ENCODE measurements at regions not wholly inside any gene's neighbourhood (a gene's known extent, or its start where the extent isn't known, plus 50 kb on each side); places are given as distances from the start of the nearest gene placed in this dataset.
"Not testable (repeated sequence)": the region's sequence is repeated elsewhere in the genome, so short reads cannot be mapped to it uniquely, and the experiment has no call there.

- H3K4me3 ChIP-seq (ENCODE audit: low read depth, low read length), result no peak overlapping the region
- no peak for DNase-seq (ENCODE audit: low read depth)
These were observed 516.9 kb downstream of the REEP3 start for GRCh38 chr10:64038107-64038506.

- no peak for DNase-seq (ENCODE audit: low read depth)
- no peak overlapping the region for H3K4me3 ChIP-seq (ENCODE audit: low read depth, low read length)
These were observed 518.0 kb downstream of the REEP3 start for GRCh38 chr10:64039198-64039597.

- DNase-seq (ENCODE audit: low read depth), result no peak
- no peak overlapping the region for H3K4me3 ChIP-seq (ENCODE audit: low read depth, low read length)
These were observed 519.6 kb downstream of the REEP3 start for GRCh38 chr10:64040781-64041180.

- H3K4me3 ChIP-seq (ENCODE audit: low read depth, low read length), result peak overlapping the region; percentile 30
- peak; percentile 13 for DNase-seq (ENCODE audit: low read depth)
These were observed 520.2 kb downstream of the REEP3 start for GRCh38 chr10:64041185-64041988.

GRCh38 chr10:64041989-64042490, 520.8 kb downstream of the REEP3 start:
- DNase-seq (ENCODE audit: low read depth), result no peak
- no peak overlapping the region for H3K4me3 ChIP-seq (ENCODE audit: low read depth, low read length)

GRCh38 chr10:64044098-64044497, 522.9 kb downstream of the REEP3 start:
- DNase-seq (ENCODE audit: low read depth), result no peak
- H3K4me3 ChIP-seq (ENCODE audit: low read depth, low read length), result no peak overlapping the region

- not testable (repeated sequence) for DNase-seq (ENCODE audit: low read depth)
These were observed 523.9 kb downstream of the REEP3 start for GRCh38 chr10:64044957-64045632.

GRCh38 chr10:64054392-64054791, 533.2 kb downstream of the REEP3 start:
- H3K4me3 ChIP-seq (ENCODE audit: low read depth, low read length), result no peak overlapping the region
- no peak for DNase-seq (ENCODE audit: low read depth)

More at GRCh38 chr10:64044957-64045632, 523.9 kb downstream of the REEP3 start:
- not testable (repeated sequence) for H3K4me3 ChIP-seq (ENCODE audit: low read depth, low read length)

- DNase-seq (ENCODE audit: low read depth), result no peak
- H3K4me3 ChIP-seq (ENCODE audit: low read depth, low read length), result no peak overlapping the region
These were observed 538.7 kb downstream of the REEP3 start for GRCh38 chr10:64059884-64060283.

- DNase-seq (ENCODE audit: low read depth), result no peak
- H3K4me3 ChIP-seq (ENCODE audit: low read depth, low read length), result no peak overlapping the region
These were observed 539.2 kb downstream of the REEP3 start for GRCh38 chr10:64060389-64060788.

GRCh38 chr10:64062793-64063192, 541.6 kb downstream of the REEP3 start:
- no peak for DNase-seq (ENCODE audit: low read depth)

GRCh38 chr10:64067009-64067606, 545.9 kb downstream of the REEP3 start:
- DNase-seq (ENCODE audit: low read depth), result no peak
- H3K4me3 ChIP-seq (ENCODE audit: low read depth, low read length), result no peak overlapping the region

More at GRCh38 chr10:64062793-64063192, 541.6 kb downstream of the REEP3 start:
- no peak overlapping the region for H3K4me3 ChIP-seq (ENCODE audit: low read depth, low read length)

GRCh38 chr10:64067859-64068258, 546.7 kb downstream of the REEP3 start:
- no peak for DNase-seq (ENCODE audit: low read depth)

GRCh38 chr10:64070241-64070640, 549.0 kb downstream of the REEP3 start:
- no peak overlapping the region for H3K4me3 ChIP-seq (ENCODE audit: low read depth, low read length)
- DNase-seq (ENCODE audit: low read depth), result no peak

More at GRCh38 chr10:64067859-64068258, 546.7 kb downstream of the REEP3 start:
- no peak overlapping the region for H3K4me3 ChIP-seq (ENCODE audit: low read depth, low read length)

GRCh38 chr10:64071218-64071617, 550.0 kb downstream of the REEP3 start:
- no peak overlapping the region for H3K4me3 ChIP-seq (ENCODE audit: low read depth, low read length)
- DNase-seq (ENCODE audit: low read depth), result no peak

GRCh38 chr10:64075604-64076003, 554.4 kb downstream of the REEP3 start:
- no peak overlapping the region for H3K4me3 ChIP-seq (ENCODE audit: low read depth, low read length)
- no peak for DNase-seq (ENCODE audit: low read depth)

- no peak overlapping the region for H3K4me3 ChIP-seq (ENCODE audit: low read depth, low read length)
- no peak for DNase-seq (ENCODE audit: low read depth)
These were observed 555.2 kb downstream of the REEP3 start for GRCh38 chr10:64076322-64076940.

- H3K4me3 ChIP-seq (ENCODE audit: low read depth, low read length), result no peak overlapping the region
- no peak for DNase-seq (ENCODE audit: low read depth)
These were observed 558.1 kb downstream of the REEP3 start for GRCh38 chr10:64079341-64079740.

GRCh38 chr10:64080071-64080470, 558.9 kb downstream of the REEP3 start:
- no peak for DNase-seq (ENCODE audit: low read depth)
- no peak overlapping the region for H3K4me3 ChIP-seq (ENCODE audit: low read depth, low read length)

Measured in skeletal muscle cell (primary cell).